Astrocyte (in vitro differentiated cells and primary cell): ENCODE measurements at regions not wholly inside any gene's neighbourhood (a gene's known extent, or its start where the extent isn't known, plus 50 kb on each side); places are given as distances from the start of the nearest gene placed in this dataset.
"Not testable (repeated sequence)": the region's sequence is repeated elsewhere in the genome, so short reads cannot be mapped to it uniquely, and the experiment has no call there.

Experiments used
- DNase-seq: peaks from one replicate; pipeline ENCODE4 v3.0.0-alpha.2; 2010; ENCODE audit warnings: low read depth
- FAIRE-seq: peaks from 2 replicates; lab custom pipeline; 2011; peaks lifted over from hg19 to GRCh38; lab: Jason Lieb, UNC
- H2AFZ ChIP-seq: 2 replicates; pipeline ENCODE4 v1.6.0; 2012; ENCODE audit warnings: low read depth, low read length, inconsistent platforms
- H3K27ac ChIP-seq: 2 replicates; pipeline ENCODE4 v1.5.1; 2011; ENCODE audit warnings: low read depth, low read length, inconsistent platforms
- H3K27me3 ChIP-seq: 2 replicates; pipeline ENCODE4 v1.6.0; 2011; ENCODE audit warnings: low read length, inconsistent platforms; ENCODE audit not compliant: insufficient read depth
- H3K36me3 ChIP-seq: 2 replicates; pipeline ENCODE4 v1.5.1; 2011; ENCODE audit warnings: low read length, inconsistent platforms; ENCODE audit not compliant: insufficient read depth
- H3K4me1 ChIP-seq: 2 replicates; pipeline ENCODE4 v1.5.1; 2011; ENCODE audit warnings: low read length, inconsistent platforms; ENCODE audit not compliant: insufficient read depth
- H3K4me2 ChIP-seq: 2 replicates; pipeline ENCODE4 v1.6.0; 2012; ENCODE audit warnings: low read length, inconsistent platforms
- H3K4me3 ChIP-seq: 2 replicates; pipeline ENCODE4 v1.5.1; 2011; ENCODE audit warnings: low read depth, mild to moderate bottlenecking, low read length, inconsistent platforms; ENCODE audit not compliant: insufficient read depth
- H3K79me2 ChIP-seq: 2 replicates; pipeline ENCODE4 v1.6.0; 2012; ENCODE audit warnings: mild to moderate bottlenecking, low read length, inconsistent platforms; ENCODE audit not compliant: insufficient read depth
- H3K9ac ChIP-seq: 2 replicates; pipeline ENCODE4 v1.6.0; 2012; ENCODE audit warnings: mild to moderate bottlenecking, low read length, inconsistent platforms
- H3K9me3 ChIP-seq: 2 replicates; pipeline ENCODE4 v1.5.1; 2012; ENCODE audit warnings: low read depth, mild to moderate bottlenecking, low read length, inconsistent platforms; ENCODE audit not compliant: insufficient read depth
- H4K20me1 ChIP-seq: 2 replicates; pipeline ENCODE4 v1.6.0; 2012; ENCODE audit warnings: low read length, inconsistent platforms; ENCODE audit not compliant: insufficient read depth
- H3K27ac Mint-ChIP-seq: one replicate; pipeline ENCODE4 v1.8.0; 2021; ENCODE audit warnings: mild to moderate bottlenecking, mixed read lengths; ENCODE audit not compliant: unreplicated experiment
- H3K27me3 Mint-ChIP-seq: one replicate; pipeline ENCODE4 v1.8.0; 2021; ENCODE audit warnings: low read depth, mixed read lengths; ENCODE audit not compliant: unreplicated experiment
- H3K36me3 Mint-ChIP-seq: one replicate; pipeline ENCODE4 v1.8.0; 2021; ENCODE audit warnings: low read depth, mixed read lengths; ENCODE audit not compliant: unreplicated experiment
- H3K4me1 Mint-ChIP-seq: one replicate; pipeline ENCODE4 v1.8.0; 2021; ENCODE audit warnings: low read depth, mixed read lengths; ENCODE audit not compliant: unreplicated experiment
- H3K4me3 Mint-ChIP-seq: one replicate; pipeline ENCODE4 v1.8.0; 2021; ENCODE audit warnings: mild to moderate bottlenecking, moderate library complexity, mixed read lengths; ENCODE audit not compliant: unreplicated experiment
- H3K9me3 Mint-ChIP-seq: one replicate; pipeline ENCODE4 v1.8.0; 2021; ENCODE audit warnings: mild to moderate bottlenecking, mixed read lengths; ENCODE audit not compliant: unreplicated experiment
- CTCF ChIP-seq: IDR thresholded peaks from 2 replicates; pipeline ENCODE4 v1.5.1; 2011; ENCODE audit warnings: low read depth, mild to moderate bottlenecking, inconsistent platforms, low read length, moderate library complexity; ENCODE audit not compliant: insufficient read depth
- EZH2 ChIP-seq: IDR thresholded peaks from 2 replicates; pipeline ENCODE4 v1.6.1; 2012; ENCODE audit warnings: mild to moderate bottlenecking, low read length, inconsistent platforms; ENCODE audit not compliant: insufficient read depth

- H3K9me3 Mint-ChIP-seq: no peaks in the 10 kb centered on the region
- H3K4me1 ChIP-seq: peaks cover 9% of the 10 kb centered on the region
- H3K27ac Mint-ChIP-seq: no peak overlapping the region
- peaks cover 6% of the 10 kb centered on the region for H3K27me3 Mint-ChIP-seq
- no peaks in the 10 kb centered on the region for H3K36me3 Mint-ChIP-seq
- H3K4me3 Mint-ChIP-seq: no peak overlapping the region
- DNase-seq: peak; percentile 44
- no peaks in the 10 kb centered on the region for H3K36me3 ChIP-seq
- H3K27me3 ChIP-seq: peaks cover 3% of the 10 kb centered on the region
- no peak for FAIRE-seq
- no peak overlapping the region for H2AFZ ChIP-seq
- H3K9me3 ChIP-seq: no peaks in the 10 kb centered on the region
- H3K9ac ChIP-seq: no peak overlapping the region
- H3K79me2 ChIP-seq: no peaks in the 10 kb centered on the region
- H3K4me2 ChIP-seq: no peak overlapping the region
- H4K20me1 ChIP-seq: no peaks in the 10 kb centered on the region
- H3K4me3 ChIP-seq: no peak overlapping the region
- TF ChIP-seq CTCF (no peak), EZH2 (no peak)
- no peak overlapping the region for H3K27ac ChIP-seq
- H3K4me1 Mint-ChIP-seq: peaks cover 12% of the 10 kb centered on the region
Observed at GRCh38 chr16:48958681-48959080, 323.0 kb downstream of the CBLN1 start.

GRCh38 chr16:48956620-48957019 lies 325.0 kb downstream of the CBLN1 start:
- H3K79me2 ChIP-seq: no peaks in the 10 kb centered on the region
- H3K4me3 ChIP-seq: no peak overlapping the region
- H3K4me1 ChIP-seq: no peaks in the 10 kb centered on the region
- H3K9me3 Mint-ChIP-seq: no peaks in the 10 kb centered on the region
- H3K36me3 ChIP-seq: no peaks in the 10 kb centered on the region
- no peaks in the 10 kb centered on the region for H4K20me1 ChIP-seq
- H3K9ac ChIP-seq: no peak overlapping the region
- no peak for DNase-seq
- H3K27me3 ChIP-seq: peaks cover 3% of the 10 kb centered on the region
- no peak for FAIRE-seq
- H3K36me3 Mint-ChIP-seq: no peaks in the 10 kb centered on the region
- H3K9me3 ChIP-seq: no peaks in the 10 kb centered on the region
- H3K4me2 ChIP-seq: no peak overlapping the region
- no peak overlapping the region for H3K27ac Mint-ChIP-seq
- peaks cover 3% of the 10 kb centered on the region for H3K4me1 Mint-ChIP-seq
- H3K4me3 Mint-ChIP-seq: no peak overlapping the region
- TF ChIP-seq CTCF (no peak), EZH2 (no peak)
- H3K27me3 Mint-ChIP-seq: peaks cover 9% of the 10 kb centered on the region
- no peak overlapping the region for H2AFZ ChIP-seq
- no peak overlapping the region for H3K27ac ChIP-seq

GRCh38 chr16:48955837-48956236 lies 325.8 kb downstream of the CBLN1 start:
- no peak overlapping the region for H3K9ac ChIP-seq
- no peak overlapping the region for H3K4me3 ChIP-seq
- DNase-seq (no peak), FAIRE-seq (no peak)
- no peak overlapping the region for H2AFZ ChIP-seq
- Mint-ChIP-seq H3K9me3 (no peaks in the 10 kb centered on the region), H3K4me1 (peaks cover 3% of the 10 kb centered on the region), H3K36me3 (no peaks in the 10 kb centered on the region), H3K27me3 (peaks cover 9% of the 10 kb centered on the region), H3K27ac (no peak overlapping the region), H3K4me3 (no peak overlapping the region)
- H3K4me1 ChIP-seq: no peaks in the 10 kb centered on the region
- no peaks in the 10 kb centered on the region for H3K36me3 ChIP-seq
- H4K20me1 ChIP-seq: no peaks in the 10 kb centered on the region
- TF ChIP-seq EZH2 (no peak), CTCF (no peak)
- H3K27ac ChIP-seq: no peak overlapping the region
- H3K9me3 ChIP-seq: no peaks in the 10 kb centered on the region
- no peaks in the 10 kb centered on the region for H3K79me2 ChIP-seq
- H3K27me3 ChIP-seq: peaks cover 3% of the 10 kb centered on the region
- H3K4me2 ChIP-seq: no peak overlapping the region

GRCh38 chr16:48951621-48952125 lies 330.0 kb downstream of the CBLN1 start:
- H3K27ac Mint-ChIP-seq, H3K27me3 ChIP-seq, H3K4me3 Mint-ChIP-seq, DNase-seq, H3K9me3 Mint-ChIP-seq, H4K20me1 ChIP-seq, H3K9me3 ChIP-seq, H3K27me3 Mint-ChIP-seq, H3K79me2 ChIP-seq, H3K4me1 ChIP-seq, H3K9ac ChIP-seq, H3K36me3 Mint-ChIP-seq, H2AFZ ChIP-seq, FAIRE-seq, H3K36me3 ChIP-seq, H3K4me3 ChIP-seq, H3K4me2 ChIP-seq, H3K4me1 Mint-ChIP-seq, H3K27ac ChIP-seq: not testable (repeated sequence)
